EH (cell line): ENCODE measurements at regions not wholly inside any gene's neighbourhood (a gene's known extent, or its start where the extent isn't known, plus 50 kb on each side); places are given as distances from the start of the nearest gene placed in this dataset.

ENCODE experiments used
- DNase-seq: peaks from one replicate; pipeline ENCODE4 v3.0.0-alpha.2; 2015; ENCODE audit warnings: low read depth

DNA sequence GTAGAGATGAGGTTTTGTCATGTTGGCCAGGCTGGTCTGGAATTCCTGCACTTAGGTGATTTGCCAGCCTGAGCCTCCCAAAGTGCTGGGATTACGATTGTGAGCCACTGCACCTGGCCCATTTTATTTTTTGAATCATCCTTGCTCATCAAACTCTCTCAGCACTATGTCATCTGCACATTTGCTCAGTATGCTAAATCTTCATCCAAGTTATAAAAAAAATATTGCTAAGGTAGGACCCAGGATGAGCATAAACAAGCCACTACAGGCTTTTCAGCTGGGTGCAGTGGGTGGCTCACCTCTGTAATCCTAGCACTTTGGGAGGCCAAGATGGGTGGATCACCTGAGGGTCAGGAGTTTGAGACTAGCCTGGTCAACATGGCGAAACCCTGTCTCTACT is 510.1 kb upstream of the LARGE1 start:
- no peak for DNase-seq

- no peak for DNase-seq
Measured at GRCh38 chr22:34434371-34434770, 514.1 kb upstream of the LARGE1 start.

DNA sequence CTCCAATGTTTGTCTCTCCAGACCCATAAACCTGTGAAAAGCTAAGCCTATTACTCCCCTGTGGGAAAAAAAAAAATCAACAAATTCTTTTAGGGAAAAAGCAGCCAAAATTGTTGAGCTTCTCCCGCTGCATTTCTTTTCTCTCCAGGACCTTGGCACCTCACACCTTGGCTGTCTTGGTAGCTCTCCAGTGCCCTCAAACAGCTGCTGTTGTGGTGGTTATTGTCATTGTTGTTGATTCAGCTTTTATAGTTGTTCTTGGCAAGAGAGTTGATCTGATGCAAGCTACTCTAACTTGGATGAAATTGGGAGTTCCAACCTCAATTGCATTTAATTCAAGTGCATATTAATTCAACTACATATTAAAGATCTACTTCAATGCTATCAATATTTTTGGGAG is 516.9 kb upstream of the LARGE1 start:
- DNase-seq = no peak

DNA sequence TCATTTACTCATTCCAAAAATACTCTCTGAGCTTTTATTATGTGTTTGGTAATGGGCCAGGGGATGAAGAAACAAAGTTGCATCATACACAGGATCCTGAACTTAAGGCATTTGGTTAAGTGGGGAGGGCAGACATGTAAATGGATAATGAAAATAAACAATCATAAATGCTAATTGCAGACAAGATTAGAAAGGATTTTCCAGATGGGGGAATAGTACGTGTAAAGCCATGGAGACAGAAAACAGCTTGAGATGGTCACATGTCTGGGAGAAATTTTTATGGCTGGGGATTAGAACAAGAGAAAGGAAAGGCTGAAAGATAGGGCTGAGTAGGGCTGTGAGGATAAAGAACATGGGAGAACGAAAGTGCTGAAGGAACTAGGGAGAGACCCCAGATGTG is 534.3 kb upstream of the LARGE1 start:
- no peak for DNase-seq

DNA sequence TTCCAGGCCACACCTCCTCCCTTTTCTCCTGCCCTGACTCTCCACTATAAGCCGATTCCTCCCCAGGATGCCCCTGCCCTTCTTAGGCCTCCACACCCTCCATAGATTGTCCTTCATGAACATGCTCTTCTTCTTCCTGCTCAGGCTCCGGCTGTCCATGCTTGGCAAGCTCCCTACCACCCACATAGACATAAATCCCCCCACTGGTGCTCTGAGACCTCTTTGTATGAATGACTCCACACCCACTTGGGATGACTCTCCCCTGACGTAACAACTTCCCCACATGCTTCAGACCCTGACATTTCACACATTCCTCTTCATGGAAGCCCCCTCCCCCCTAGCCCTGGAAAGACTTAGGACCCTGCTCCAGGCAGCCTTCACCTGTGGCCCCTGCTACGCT is 542.5 kb upstream of the LARGE1 start:
- no peak for DNase-seq

GRCh38 chr22:34475886-34476285 is 555.6 kb upstream of the LARGE1 start:
- DNase-seq = no peak

GRCh38 chr22:34476762-34477161 is 556.5 kb upstream of the LARGE1 start:
- DNase-seq = no peak

- no peak for DNase-seq
Measured at GRCh38 chr22:34481090-34481489, 560.8 kb upstream of the LARGE1 start.

- DNase-seq = no peak
Measured at GRCh38 chr22:34486381-34486780, 566.1 kb upstream of the LARGE1 start.

DNA sequence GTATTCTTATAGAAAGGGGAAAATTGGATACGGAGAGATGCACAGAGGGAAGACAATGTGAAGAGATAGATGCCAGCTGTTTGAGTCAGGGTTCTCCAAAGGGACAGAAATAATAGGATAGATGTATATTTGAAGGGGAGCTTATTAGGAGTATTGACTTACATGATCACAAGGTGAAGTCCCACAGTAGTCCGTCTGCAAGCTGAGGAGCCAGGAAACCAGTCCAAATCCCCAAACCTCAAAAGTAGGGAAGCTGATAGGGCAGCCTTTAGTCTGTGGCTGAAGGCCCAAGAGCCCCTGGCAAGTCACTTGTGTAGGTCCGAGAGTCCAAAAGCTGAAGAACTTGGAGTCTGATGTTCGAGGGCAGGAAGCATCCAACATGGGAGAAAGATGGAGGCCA is 569.6 kb upstream of the LARGE1 start:
- DNase-seq = no peak

DNA sequence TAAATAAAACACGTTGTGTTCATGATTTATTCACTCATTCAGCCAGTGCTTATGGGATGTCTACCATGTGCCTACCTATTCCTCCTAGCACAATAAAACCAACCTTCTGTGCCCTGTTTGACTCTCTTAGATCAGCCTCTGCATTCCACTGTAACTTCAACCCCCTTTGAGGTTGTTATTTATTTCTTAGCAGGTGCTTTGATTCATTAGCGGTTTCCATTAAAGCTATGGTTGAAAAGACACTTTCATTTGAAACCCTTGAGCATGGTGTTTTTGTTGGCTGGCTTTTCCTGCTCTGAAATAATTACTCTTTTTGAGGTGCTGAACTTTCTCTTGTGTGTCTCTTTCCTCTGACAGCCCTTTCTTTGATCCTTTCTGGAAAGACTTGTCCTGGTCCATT is 570.6 kb upstream of the LARGE1 start:
- no peak for DNase-seq

GRCh38 chr22:34493486-34493885 is 572.5 kb upstream of the ISX start:
- no peak for DNase-seq

GRCh38 chr22:34501366-34501965 is 564.5 kb upstream of the ISX start:
- DNase-seq = no peak

- no peak for DNase-seq
Measured at GRCh38 chr22:34502821-34503220, 563.1 kb upstream of the ISX start.

GRCh38 chr22:34508797-34509196 is 557.2 kb upstream of the ISX start:
- DNase-seq = no peak

- DNase-seq = no peak
Measured at GRCh38 chr22:34526681-34527080, 539.3 kb upstream of the ISX start.

- DNase-seq = no peak
Measured at GRCh38 chr22:34534101-34534500, 531.9 kb upstream of the ISX start.

- no peak for DNase-seq
Measured at GRCh38 chr22:34567367-34567766, 498.6 kb upstream of the ISX start.

GRCh38 chr22:34570408-34570807 is 495.6 kb upstream of the ISX start:
- DNase-seq = no peak

GRCh38 chr22:34579519-34579918 is 486.4 kb upstream of the ISX start:
- no peak for DNase-seq

DNA sequence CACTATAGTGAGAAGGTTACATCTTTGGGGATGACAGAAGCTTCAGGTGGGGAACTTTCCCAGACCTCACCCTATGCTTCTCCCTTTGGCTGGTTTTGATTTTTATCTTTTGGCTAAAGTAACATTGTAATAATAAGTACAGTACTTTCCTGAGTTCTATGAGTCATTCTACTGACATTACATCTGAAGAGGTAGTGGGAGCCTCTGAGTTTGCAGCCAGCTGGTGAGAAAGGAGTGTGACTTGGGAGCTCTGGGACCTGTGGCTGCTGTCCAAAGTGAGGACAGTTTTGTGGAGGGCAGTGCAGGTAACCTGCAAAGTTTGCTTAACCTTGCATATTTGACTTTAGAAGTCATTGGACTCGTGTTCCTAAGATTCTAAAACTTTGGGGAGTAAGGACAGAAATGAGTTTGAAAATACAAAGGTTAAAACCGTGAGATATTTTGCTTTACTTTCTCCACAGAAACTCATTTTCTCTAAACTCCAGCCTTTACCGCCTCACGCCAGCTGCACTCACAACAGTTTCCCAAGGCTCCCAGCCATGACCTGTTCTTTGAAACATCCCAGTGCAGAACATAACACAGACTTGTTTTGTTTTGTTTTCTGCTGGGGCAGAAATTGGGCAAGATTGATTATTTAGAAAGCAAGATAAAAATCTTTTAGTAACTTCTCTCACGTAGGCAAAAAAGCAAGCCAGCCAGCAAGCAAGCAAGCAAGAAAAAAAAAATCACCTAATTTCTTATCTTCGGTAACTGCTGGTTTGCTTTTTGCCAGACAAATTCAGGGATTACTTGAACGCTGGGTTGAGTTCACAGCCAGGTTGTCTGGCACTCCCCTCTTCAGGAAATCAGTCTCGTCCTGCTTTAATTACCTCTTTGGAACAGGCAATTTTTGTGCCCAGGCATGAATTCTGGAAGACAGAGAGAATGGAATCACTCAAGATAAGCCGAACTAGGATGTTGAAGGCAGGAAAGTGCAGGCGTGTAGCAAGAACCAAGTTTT is 478.3 kb upstream of the ISX start:
- DNase-seq = no peak

DNA sequence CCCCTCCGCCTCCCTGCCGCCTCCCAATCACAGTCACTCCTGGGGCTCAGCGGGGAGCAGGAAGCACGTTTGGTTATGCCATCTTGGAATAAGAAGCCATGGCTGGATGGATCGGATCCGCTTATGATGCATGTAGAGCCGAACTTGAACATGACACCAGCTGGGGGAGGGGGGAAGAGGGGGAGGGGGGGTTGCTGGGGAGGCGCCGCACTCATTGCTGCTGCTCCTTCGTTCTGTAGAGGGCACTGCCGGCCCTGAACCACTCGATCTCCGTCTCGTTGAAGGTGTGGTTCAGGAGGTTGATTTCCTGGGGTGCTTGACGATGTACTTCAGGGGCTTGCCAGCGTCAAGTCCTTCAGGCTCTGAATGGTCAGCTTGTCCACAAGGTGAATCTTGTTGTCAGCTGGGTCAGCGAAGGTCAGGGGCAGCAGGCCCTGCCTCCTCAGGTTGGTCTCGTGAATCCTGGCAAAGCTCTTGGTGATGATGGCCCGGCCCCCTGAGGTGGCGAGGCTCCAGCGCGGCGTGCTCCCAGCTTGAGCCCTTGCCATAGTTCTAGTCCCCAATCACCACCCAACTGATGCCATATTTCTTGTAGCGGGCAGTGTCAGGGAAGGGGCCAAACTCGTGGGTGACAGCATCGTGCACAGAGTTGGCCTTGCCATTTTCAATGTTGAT is 476.9 kb upstream of the ISX start:
- DNase-seq = no peak

GRCh38 chr22:34592123-34592740 is 473.7 kb upstream of the ISX start:
- DNase-seq = no peak
